Endothelial cell of umbilical vein (primary cell): ENCODE measurements at regions not wholly inside any gene's neighbourhood (a gene's known extent, or its start where the extent isn't known, plus 50 kb on each side); places are given as distances from the start of the nearest gene placed in this dataset.

Source experiments
- BruUV-seq: library from RNA; stranded (reverse); fragments of 400-500 nt; replicated peaks from 2 replicates; lab custom pipeline; 2021; lab: Mats Ljungman, UMichigan
- CTCF ChIA-PET: fragments of 300-600, 350-600 bp; sonication (Branson Sonifier 250); formaldehyde crosslinking; loops from one replicate; lab custom pipeline; 2021; ENCODE audit warnings: antibody characterized with exemption, inconsistent platforms; lab: Charles Lee
- POLR2A ChIA-PET: fragments of 300-600, 350-600 bp; sonication (Branson Sonifier 250); formaldehyde crosslinking; loops from one replicate; lab custom pipeline; 2021; ENCODE audit warnings: antibody characterized with exemption, inconsistent platforms; lab: Charles Lee
- DNase-seq: peaks from one replicate; pipeline ENCODE4 v3.0.0-alpha.2; 2011; ENCODE audit warnings: low read depth, low spot score
- FAIRE-seq: peaks from 2 replicates; lab custom pipeline; 2011; peaks lifted over from hg19 to GRCh38; lab: Jason Lieb, UNC
- H2AFZ ChIP-seq: 2 replicates; pipeline ENCODE4 v1.6.0; 2012; ENCODE audit warnings: low read depth, low read length, control low read depth, inconsistent platforms
- H3K27ac ChIP-seq: 2 replicates; pipeline ENCODE4 v1.5.1; 2011; ENCODE audit warnings: low read depth, mild to moderate bottlenecking, control low read depth, low read length, moderate library complexity; ENCODE audit not compliant: insufficient read depth
- H3K27me3 ChIP-seq, 2 experiments: 2 replicates each; pipeline versions ENCODE4 v1.6.0 to v1.6.1; 2011; ENCODE audit warnings: low read length in 2 of 2, mixed read lengths in 1 of 2; ENCODE audit not compliant: control insufficient read depth in 2 of 2, insufficient read depth in 2 of 2
- H3K36me3 ChIP-seq, 2 experiments: 2 replicates in 1 of 2; 3 replicates in 1 of 2; pipeline ENCODE4 v1.5.1; 2011; ENCODE audit warnings: low read length in 2 of 2, mild to moderate bottlenecking in 1 of 2, moderate library complexity in 1 of 2; ENCODE audit not compliant: control insufficient read depth in 2 of 2, insufficient read depth in 2 of 2; ENCODE audit errors: extremely low read depth in 1 of 2
- H3K4me1 ChIP-seq: 3 replicates; pipeline ENCODE4 v1.5.1; 2011; ENCODE audit warnings: mild to moderate bottlenecking, low read length; ENCODE audit not compliant: control insufficient read depth, insufficient read depth; ENCODE audit errors: extremely low read depth
- H3K4me2 ChIP-seq: 2 replicates; pipeline ENCODE4 v1.6.1; 2011; ENCODE audit warnings: low read length, control low read depth, mixed read lengths; ENCODE audit not compliant: insufficient read depth
- H3K4me3 ChIP-seq, 3 experiments: fragments of 200-600 bp in 1 of 3; sonication (generic), shearing (Covaris generic) in 1 of 3; replicated peaks in 1 of 3; 2 replicates each; pipeline ENCODE4 v1.5.1; 2011 to 2016; ENCODE audit warnings: control low read depth in 3 of 3, low read length in 3 of 3, mild to moderate bottlenecking in 2 of 3, inconsistent platforms in 1 of 3, low read depth in 1 of 3, moderate library complexity in 1 of 3; ENCODE audit not compliant: insufficient read depth in 1 of 3
- H3K79me2 ChIP-seq: 2 replicates; pipeline ENCODE4 v1.6.0; 2012; ENCODE audit warnings: low read length, inconsistent platforms; ENCODE audit not compliant: control insufficient read depth, insufficient read depth
- H3K9ac ChIP-seq: replicated peaks from 2 replicates; pipeline ENCODE3; 2011; ENCODE audit warnings: low read length, control low read depth; ENCODE audit not compliant: insufficient read depth; ENCODE audit errors: extremely low read depth
- H3K9me1 ChIP-seq: replicated peaks from 3 replicates; pipeline ENCODE4 v1.6.0; 2011; ENCODE audit warnings: mild to moderate bottlenecking, low read length; ENCODE audit not compliant: control insufficient read depth, insufficient read depth; ENCODE audit errors: extremely low read depth
- H3K9me3 ChIP-seq: replicated peaks from 2 replicates; pipeline ENCODE4 v1.5.1; 2012; ENCODE audit warnings: low read length, inconsistent platforms; ENCODE audit not compliant: control insufficient read depth, insufficient read depth
- H4K20me1 ChIP-seq: replicated peaks from 2 replicates; pipeline ENCODE3; 2011; ENCODE audit warnings: mild to moderate bottlenecking, low read length; ENCODE audit not compliant: control insufficient read depth, insufficient read depth; ENCODE audit errors: extremely low read depth
- CTCF ChIP-seq, 2 donors: IDR thresholded peaks; 1 replicate in 1 of 2; 2 replicates in 1 of 2; pipeline ENCODE4 v1.5.1; 2011; ENCODE audit warnings: low read length in 2 of 2, mild to moderate bottlenecking in 2 of 2, moderate library complexity in 2 of 2, control low read depth in 1 of 2, inconsistent platforms in 1 of 2, low read depth in 1 of 2; ENCODE audit not compliant: insufficient read depth in 1 of 2; ENCODE audit errors: extremely low read depth in 1 of 2
- GATA2 ChIP-seq: IDR thresholded peaks from 2 replicates; pipeline ENCODE4 v1.7.0; 2011; ENCODE audit warnings: low read depth, mild to moderate bottlenecking, moderate library complexity, mixed read lengths, low read length; ENCODE audit not compliant: insufficient read length, insufficient read depth
- JUN ChIP-seq: IDR thresholded peaks from 2 replicates; pipeline ENCODE4 v1.6.1; 2011; ENCODE audit warnings: borderline replicate concordance, low read depth; ENCODE audit not compliant: insufficient read length, insufficient read depth
- MAX ChIP-seq: IDR thresholded peaks from 2 replicates; pipeline ENCODE4 v1.6.1; 2011; ENCODE audit not compliant: insufficient read depth, insufficient read length
- MYC ChIP-seq: IDR thresholded peaks from one replicate; pipeline ENCODE4 v1.6.1; 2011; ENCODE audit warnings: mild to moderate bottlenecking, low read depth, low read length
- POLR2A ChIP-seq: IDR thresholded peaks from 2 replicates; pipeline ENCODE4 v1.6.1; 2012; ENCODE audit warnings: low read depth, mild to moderate bottlenecking, control low read depth, low read length
- POLR2AphosphoS5 ChIP-seq: IDR thresholded peaks from 2 replicates; pipeline ENCODE4 v1.6.1; 2012; ENCODE audit warnings: low read depth, mild to moderate bottlenecking, control low read depth, low read length, moderate library complexity; ENCODE audit not compliant: insufficient read depth
- dilution Hi-C: fragments of 300-500 bp; cut with MboI; formaldehyde crosslinking; loops from one replicate; pipeline ENCODE4 v1.15.0; 2019; ENCODE audit warnings: low sequenced_read_pairs; ENCODE audit not compliant: extremely low pct_ligation_motif_present
- intact Hi-C: fragments of 100-400 bp; cut with micrococcal nuclease; formaldehyde crosslinking; loops from one replicate; pipeline ENCODE4 v1.10.0; 2022

- intact Hi-C loops (no loop called here), dilution Hi-C loops (no loop called here)
- H3K9ac ChIP-seq = no peak overlapping the region
- H3K4me2 ChIP-seq = peak overlapping the region; percentile 53
- peak overlapping the region; percentile 35 for H3K27ac ChIP-seq
- no peaks in the 10 kb centered on the region for H4K20me1 ChIP-seq
- no peaks in the 10 kb centered on the region for H3K36me3 ChIP-seq
- peak overlapping the region; percentile 45 for H2AFZ ChIP-seq
- no peak for TF ChIP-seq GATA2
- peak; percentile 31 for TF ChIP-seq POLR2AphosphoS5
- no peak for TF ChIP-seq CTCF (IDR thresholded peaks at IDR 0.05; ENCODE audit: extremely low read depth in 1 of 2, insufficient read depth in 1 of 2, low read depth in 1 of 2, low read length in 2 of 2)
- TF ChIP-seq POLR2A = no peak
- TF ChIP-seq JUN = peak; percentile 42
- no peak for TF ChIP-seq MAX
- no peak for TF ChIP-seq MYC
- no peaks in the 10 kb centered on the region for H3K27me3 ChIP-seq
- no peak for DNase-seq
- H3K79me2 ChIP-seq = no peaks in the 10 kb centered on the region
- peak; percentile 66 for FAIRE-seq
- BruUV-seq = no TSS peak
- peaks cover 6% of the 10 kb centered on the region for H3K4me1 ChIP-seq
- H3K9me3 ChIP-seq = no peaks in the 10 kb centered on the region
- no peaks in the 10 kb centered on the region for H3K9me1 ChIP-seq
- ChIA-PET CTCF (interaction anchor here (0.7 to 1.2 kb wide), 3 partner anchors 9 to 362 kb away, joined by 3 read pairs; partner anchors contain the start of gene ZDHHC17), POLR2A (no interaction called here)
- no peak overlapping the region for H3K4me3 ChIP-seq
Measured at GRCh38 chr12:76649099-76649498, 89.5 kb upstream of the OSBPL8 start.
